NT2/D1 (cell line): ENCODE measurements at regions not wholly inside any gene's neighbourhood (a gene's known extent, or its start where the extent isn't known, plus 50 kb on each side); places are given as distances from the start of the nearest gene placed in this dataset.
"Not testable (repeated sequence)": the region's sequence is repeated elsewhere in the genome, so short reads cannot be mapped to it uniquely, and the experiment has no call there.

Source experiments
- DNase-seq: peaks from one replicate; pipeline ENCODE4 v3.0.0-alpha.2; 2011; ENCODE audit warnings: low read depth, low spot score
- H3K27me3 ChIP-seq: 2 replicates; pipeline ENCODE4 v1.6.0; 2011; ENCODE audit warnings: mild to moderate bottlenecking; ENCODE audit not compliant: insufficient read length, insufficient read depth
- H3K36me3 ChIP-seq: 2 replicates; pipeline ENCODE4 v1.6.1; 2011; ENCODE audit warnings: mild to moderate bottlenecking, low read length, mixed read lengths; ENCODE audit not compliant: insufficient read depth, insufficient read length
- H3K4me1 ChIP-seq: 2 replicates; pipeline ENCODE4 v1.5.1; 2011; ENCODE audit not compliant: insufficient read depth, insufficient read length
- H3K4me3 ChIP-seq: 2 replicates; pipeline ENCODE4 v1.5.1; 2011; ENCODE audit warnings: low read depth; ENCODE audit not compliant: insufficient read length
- H3K9ac ChIP-seq: 2 replicates; pipeline ENCODE4 v1.6.0; 2011; ENCODE audit warnings: low read depth; ENCODE audit not compliant: insufficient read length
- H3K9me3 ChIP-seq: 2 replicates; pipeline ENCODE4 v1.5.1; 2011; ENCODE audit warnings: mild to moderate bottlenecking, low read length; ENCODE audit not compliant: insufficient read depth
- SUZ12 ChIP-seq: IDR thresholded peaks from 2 replicates; pipeline ENCODE4 v1.6.1; 2011; ENCODE audit not compliant: insufficient read length, insufficient read depth; ENCODE audit errors: extremely low read depth
- YY1 ChIP-seq: IDR thresholded peaks from 2 replicates; pipeline ENCODE4 v1.6.1; 2011; ENCODE audit not compliant: insufficient read length, insufficient read depth
- ZNF274 ChIP-seq: IDR thresholded peaks from 2 replicates; pipeline ENCODE4 v1.6.1; 2011; ENCODE audit warnings: mild to moderate bottlenecking, low read depth, low read length

- no peaks in the 10 kb centered on the region for H3K27me3 ChIP-seq
- DNase-seq, result no peak
- H3K4me1 ChIP-seq, result no peaks in the 10 kb centered on the region
- no peaks in the 10 kb centered on the region for H3K9me3 ChIP-seq
- TF ChIP-seq SUZ12 (no peak), YY1 (no peak), ZNF274 (no peak)
- no peaks in the 10 kb centered on the region for H3K36me3 ChIP-seq
- no peak overlapping the region for H3K9ac ChIP-seq
- no peak overlapping the region for H3K4me3 ChIP-seq
Measured at GRCh38 chr2:67169417-67170140, 227.6 kb upstream of the ETAA1 start.

GRCh38 chr2:67179526-67179925 lies 217.6 kb upstream of the ETAA1 start:
- Histone ChIP-seq H3K36me3 (no peaks in the 10 kb centered on the region), H3K9ac (no peak overlapping the region), H3K4me1 (no peaks in the 10 kb centered on the region), H3K4me3 (no peak overlapping the region), H3K9me3 (no peaks in the 10 kb centered on the region), H3K27me3 (no peaks in the 10 kb centered on the region)
- DNase-seq, result no peak
- TF ChIP-seq ZNF274 (no peak), SUZ12 (no peak), YY1 (no peak)

GRCh38 chr2:67180841-67181240 lies 216.3 kb upstream of the ETAA1 start:
- no peaks in the 10 kb centered on the region for H3K4me1 ChIP-seq
- H3K36me3 ChIP-seq, result no peaks in the 10 kb centered on the region

GRCh38 chr2:67182884-67183283 lies 214.2 kb upstream of the ETAA1 start:
- TF ChIP-seq ZNF274, result no peak
- no peak for TF ChIP-seq YY1
- no peak for TF ChIP-seq SUZ12
- Histone ChIP-seq H3K27me3 (no peaks in the 10 kb centered on the region), H3K4me1 (no peaks in the 10 kb centered on the region), H3K9me3 (no peaks in the 10 kb centered on the region), H3K9ac (no peak overlapping the region), H3K36me3 (no peaks in the 10 kb centered on the region), H3K4me3 (no peak overlapping the region)
- no peak for DNase-seq

More at GRCh38 chr2:67180841-67181240, 216.3 kb upstream of the ETAA1 start:
- Histone ChIP-seq H3K9me3 (no peaks in the 10 kb centered on the region), H3K4me3 (no peak overlapping the region), H3K27me3 (no peaks in the 10 kb centered on the region), H3K9ac (no peak overlapping the region)
- TF ChIP-seq ZNF274 (no peak), YY1 (no peak), SUZ12 (no peak)
- DNase-seq, result no peak

GRCh38 chr2:67186326-67186725 lies 210.8 kb upstream of the ETAA1 start:
- Histone ChIP-seq H3K9ac (no peak overlapping the region), H3K36me3 (no peaks in the 10 kb centered on the region), H3K27me3 (no peaks in the 10 kb centered on the region), H3K4me3 (no peak overlapping the region), H3K9me3 (no peaks in the 10 kb centered on the region), H3K4me1 (no peaks in the 10 kb centered on the region)
- DNase-seq, result no peak
- TF ChIP-seq SUZ12, result no peak
- no peak for TF ChIP-seq YY1
- no peak for TF ChIP-seq ZNF274

- Histone ChIP-seq H3K27me3 (no peaks in the 10 kb centered on the region), H3K9me3 (no peaks in the 10 kb centered on the region), H3K36me3 (no peaks in the 10 kb centered on the region), H3K4me1 (no peaks in the 10 kb centered on the region), H3K4me3 (no peak overlapping the region), H3K9ac (no peak overlapping the region)
- TF ChIP-seq SUZ12 (no peak), ZNF274 (no peak), YY1 (no peak)
- no peak for DNase-seq
Measured at GRCh38 chr2:67186871-67187270, 210.3 kb upstream of the ETAA1 start.

- 0 out of 2 replicates have a peak, but pooled peaks cover 11% of the 10 kb centered on the region for H3K9me3 ChIP-seq
- H3K4me1 ChIP-seq, H3K36me3 ChIP-seq, H3K27me3 ChIP-seq, H3K4me3 ChIP-seq, DNase-seq, H3K9ac ChIP-seq: not testable (repeated sequence)
Measured at GRCh38 chr2:67195327-67195726, 201.8 kb upstream of the ETAA1 start.
